Urothelium cell line (cell line): ENCODE measurements at regions not wholly inside any gene's neighbourhood (a gene's known extent, or its start where the extent isn't known, plus 50 kb on each side); places are given as distances from the start of the nearest gene placed in this dataset.

Experiments
- DNase-seq: peaks from one replicate; pipeline ENCODE4 v3.0.0; 2011; ENCODE audit warnings: low spot score, mixed read lengths
- FAIRE-seq: peaks from 2 replicates; lab custom pipeline; 2011; peaks lifted over from hg19 to GRCh38; lab: Jason Lieb, UNC

DNA sequence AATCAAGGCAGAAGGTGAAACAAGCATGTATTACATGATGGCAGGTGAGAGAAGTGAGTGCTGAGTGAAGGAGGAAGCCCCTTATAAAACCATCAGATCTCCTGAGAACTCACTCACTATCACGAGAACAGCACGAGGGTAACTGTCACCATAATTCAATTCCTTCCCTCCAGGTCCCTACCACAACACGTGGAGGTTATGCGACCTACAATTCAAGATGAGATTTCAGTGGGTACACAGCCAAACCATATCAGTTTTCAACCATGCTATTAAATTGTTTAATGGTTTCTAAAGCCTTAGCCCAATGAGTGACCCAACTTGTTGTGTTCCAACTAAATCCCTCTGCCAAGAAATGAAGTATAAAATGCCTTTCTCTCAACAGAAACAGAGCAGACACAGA is 519.8 kb downstream of the GBA3 start:
- no peak for DNase-seq
- FAIRE-seq = no peak

DNA sequence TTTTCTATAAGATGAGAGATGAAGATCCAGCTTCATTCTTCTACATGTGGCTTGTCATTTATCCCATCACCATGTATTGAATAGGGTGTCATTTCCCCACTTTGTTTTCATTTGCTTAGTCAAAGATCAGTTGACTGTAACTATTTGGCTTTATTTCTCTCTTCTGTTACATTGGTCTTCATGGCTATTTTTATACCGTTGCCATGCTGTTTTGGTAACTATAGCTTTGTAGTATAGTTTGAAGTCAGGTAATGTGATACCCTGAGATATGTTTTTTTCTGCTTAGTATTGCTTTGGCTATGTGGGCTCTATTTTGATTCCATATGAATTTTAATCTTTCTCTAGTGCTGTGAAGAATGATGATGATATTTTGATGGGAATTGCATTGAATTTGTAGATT is 514.3 kb downstream of the GBA3 start:
- FAIRE-seq (no peak), DNase-seq (no peak)

DNA sequence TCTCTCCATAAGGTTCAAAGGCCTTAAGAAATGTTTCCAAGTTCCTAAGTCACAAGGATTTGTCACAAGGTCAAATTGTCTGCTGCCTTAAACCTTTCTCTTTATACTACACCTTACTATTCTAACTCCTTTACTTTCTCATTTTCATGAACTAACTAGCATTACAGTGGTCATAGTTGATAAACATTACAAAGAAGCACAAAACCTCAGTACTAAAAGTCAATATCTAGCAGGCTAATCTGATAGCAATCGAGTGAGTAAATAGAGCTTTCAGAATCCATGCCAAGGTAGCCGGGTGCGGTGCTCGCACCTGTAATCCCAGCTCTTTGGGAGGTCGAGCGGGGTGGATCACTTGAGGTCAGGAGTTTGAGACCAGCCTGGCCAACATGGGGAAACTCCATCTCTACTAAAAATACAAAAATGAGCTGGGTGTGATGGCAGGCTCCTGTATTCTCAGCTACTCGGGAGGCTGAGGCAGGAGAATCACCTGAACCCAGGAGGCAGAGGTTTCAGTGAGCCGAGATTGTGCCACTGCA is 510.0 kb downstream of the GBA3 start:
- FAIRE-seq = no peak
- DNase-seq = no peak

DNA sequence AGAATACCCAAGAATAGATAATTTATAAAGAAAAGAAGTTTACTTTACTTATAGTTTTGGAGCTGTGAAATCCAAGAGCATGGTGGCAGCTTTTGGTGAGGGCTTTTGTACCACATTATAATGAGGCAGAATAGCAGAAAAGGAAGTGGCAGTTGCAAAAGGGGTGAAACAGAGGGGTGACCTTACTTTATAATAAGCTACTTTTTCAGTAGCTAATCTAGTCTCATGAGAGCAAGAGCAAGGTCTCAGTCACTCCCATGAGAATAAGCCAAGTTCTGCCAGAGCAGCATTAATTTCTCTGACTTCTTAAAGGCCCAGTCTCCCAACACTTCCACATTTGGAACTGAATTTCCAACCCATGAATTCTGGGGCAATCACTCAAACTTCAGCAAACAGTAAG is 502.0 kb downstream of the GBA3 start:
- no peak for FAIRE-seq
- DNase-seq = no peak

DNA sequence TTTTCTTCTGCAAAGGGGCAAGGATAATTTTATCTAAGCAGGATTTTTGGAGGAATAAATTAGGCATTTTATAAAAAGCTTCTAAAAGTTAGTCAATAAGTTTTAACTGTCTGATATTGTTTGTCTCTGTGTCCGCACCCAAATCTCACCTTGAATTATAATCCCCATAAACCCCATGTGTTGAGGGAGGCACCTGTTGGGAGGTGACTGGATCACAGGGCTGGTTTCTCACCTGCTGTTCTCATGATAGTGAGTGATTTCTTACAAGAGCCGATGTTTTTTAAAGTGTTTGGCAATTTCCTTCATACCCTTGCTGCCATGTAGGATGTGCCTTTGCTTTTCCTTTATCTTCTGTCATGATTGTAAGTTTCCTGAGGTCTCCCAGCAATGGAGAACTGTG is 481.4 kb downstream of the GBA3 start:
- DNase-seq (no peak), FAIRE-seq (no peak)

DNA sequence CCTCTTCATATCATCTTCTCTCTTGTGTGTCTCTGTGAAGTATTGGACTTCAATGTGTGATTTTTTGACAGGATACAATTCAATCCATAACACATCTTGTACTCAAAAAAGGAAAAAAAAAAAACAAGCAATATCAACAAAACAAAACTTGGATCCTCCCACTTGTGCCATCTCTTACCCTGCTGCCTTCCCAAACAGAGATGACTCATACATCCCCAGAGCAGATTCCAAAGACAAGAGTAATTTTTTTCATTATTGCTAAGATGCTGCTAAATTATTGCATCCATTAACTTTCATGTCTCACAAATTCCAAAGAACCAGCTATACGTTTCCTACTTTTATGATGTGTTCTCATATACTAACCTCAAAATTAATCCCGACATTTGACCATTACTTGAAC is 479.2 kb downstream of the GBA3 start:
- DNase-seq (peak; percentile 18), FAIRE-seq (no peak)

DNA sequence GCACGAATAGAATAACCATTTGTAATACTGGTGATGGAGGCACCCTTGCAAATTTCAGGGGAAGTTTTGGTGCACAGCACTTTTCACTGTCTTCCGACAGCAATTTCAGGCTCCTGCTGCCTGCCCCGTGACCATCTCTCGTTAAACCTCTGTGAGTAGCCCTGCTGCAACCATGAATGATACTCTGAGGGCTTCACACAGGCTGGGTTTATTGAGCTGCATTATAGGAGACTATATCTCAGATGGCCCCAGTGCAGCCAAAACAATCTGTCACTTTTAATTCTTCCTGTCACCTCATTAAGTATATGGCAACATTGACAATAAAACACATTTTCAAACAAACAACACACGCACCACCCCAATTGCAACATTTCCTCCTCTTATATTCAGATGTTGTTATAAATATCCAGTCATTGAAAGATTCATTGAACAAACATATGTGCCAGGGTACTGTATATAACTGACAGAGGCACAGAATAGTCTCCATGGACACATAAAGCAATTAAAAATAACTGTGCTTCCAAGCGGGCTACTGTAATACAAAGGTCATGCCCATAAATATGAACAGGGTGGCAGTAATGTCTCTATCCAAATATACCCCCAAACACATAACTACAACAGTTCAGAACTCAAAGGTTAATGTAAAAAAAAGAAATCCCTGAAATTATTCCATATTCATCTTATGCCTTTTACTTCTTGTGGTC is 477.0 kb downstream of the GBA3 start:
- FAIRE-seq (no peak), DNase-seq (no peak)

DNA sequence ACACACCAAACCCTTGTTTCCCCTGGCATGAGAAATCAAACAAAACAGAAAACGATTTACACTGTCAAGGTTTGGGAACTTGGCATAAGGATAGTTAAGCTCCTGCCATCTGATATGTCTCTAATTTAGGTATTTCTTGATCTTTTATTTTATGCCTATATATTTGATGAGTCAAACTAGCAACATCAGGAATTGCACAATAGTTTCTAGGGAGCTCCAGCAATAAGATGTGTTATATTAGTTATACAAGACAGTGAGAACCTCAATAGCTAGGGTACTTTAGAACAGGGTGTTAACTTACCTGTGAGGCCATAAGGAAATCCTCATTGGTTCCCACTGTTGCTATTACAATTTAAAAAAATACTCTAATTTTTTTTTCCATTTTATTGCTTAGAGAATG is 474.2 kb downstream of the GBA3 start:
- FAIRE-seq = no peak

DNA sequence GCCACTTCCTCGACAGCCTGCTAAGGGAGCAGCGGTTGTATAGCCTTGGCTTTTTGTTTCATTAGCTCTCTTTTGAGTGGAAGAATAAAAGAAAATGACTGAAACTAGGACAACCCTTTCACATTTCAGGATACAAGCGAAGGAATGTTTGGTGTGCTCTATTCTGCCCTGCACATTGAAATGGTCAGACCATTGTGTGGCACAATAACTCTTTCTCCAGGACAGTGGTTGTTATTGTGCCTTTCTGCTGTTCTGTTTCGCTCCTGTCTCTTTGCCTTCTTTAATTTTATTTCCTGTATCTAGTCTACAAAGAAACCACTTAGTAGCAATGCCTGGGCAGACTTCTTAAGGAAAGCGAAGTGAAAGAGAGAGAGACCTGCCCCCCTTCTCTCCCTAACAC is 473.7 kb downstream of the GBA3 start:
- DNase-seq (no peak), FAIRE-seq (no peak)

More for the DNA sequence above, 474.2 kb downstream of the GBA3 start:
- no peak for DNase-seq

DNA sequence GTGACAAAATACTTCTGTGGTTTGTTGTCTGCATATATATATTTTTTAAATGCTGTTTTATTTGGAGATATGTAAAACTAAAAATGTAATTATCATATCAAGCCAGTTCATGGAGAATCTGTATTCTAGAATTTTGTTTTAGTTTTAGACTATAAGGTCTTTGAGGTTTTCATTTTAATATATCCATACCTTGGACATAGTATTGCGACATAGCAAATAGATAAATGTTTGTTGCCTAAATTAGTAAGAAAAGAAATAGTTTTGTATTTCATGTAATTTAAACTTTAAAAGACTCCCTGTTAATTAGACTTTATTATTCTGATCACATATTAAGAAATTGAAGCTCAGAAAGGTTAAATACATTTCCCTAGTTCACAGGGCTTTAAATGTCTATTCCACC is 472.9 kb downstream of the GBA3 start:
- no peak for FAIRE-seq
- DNase-seq = no peak

DNA sequence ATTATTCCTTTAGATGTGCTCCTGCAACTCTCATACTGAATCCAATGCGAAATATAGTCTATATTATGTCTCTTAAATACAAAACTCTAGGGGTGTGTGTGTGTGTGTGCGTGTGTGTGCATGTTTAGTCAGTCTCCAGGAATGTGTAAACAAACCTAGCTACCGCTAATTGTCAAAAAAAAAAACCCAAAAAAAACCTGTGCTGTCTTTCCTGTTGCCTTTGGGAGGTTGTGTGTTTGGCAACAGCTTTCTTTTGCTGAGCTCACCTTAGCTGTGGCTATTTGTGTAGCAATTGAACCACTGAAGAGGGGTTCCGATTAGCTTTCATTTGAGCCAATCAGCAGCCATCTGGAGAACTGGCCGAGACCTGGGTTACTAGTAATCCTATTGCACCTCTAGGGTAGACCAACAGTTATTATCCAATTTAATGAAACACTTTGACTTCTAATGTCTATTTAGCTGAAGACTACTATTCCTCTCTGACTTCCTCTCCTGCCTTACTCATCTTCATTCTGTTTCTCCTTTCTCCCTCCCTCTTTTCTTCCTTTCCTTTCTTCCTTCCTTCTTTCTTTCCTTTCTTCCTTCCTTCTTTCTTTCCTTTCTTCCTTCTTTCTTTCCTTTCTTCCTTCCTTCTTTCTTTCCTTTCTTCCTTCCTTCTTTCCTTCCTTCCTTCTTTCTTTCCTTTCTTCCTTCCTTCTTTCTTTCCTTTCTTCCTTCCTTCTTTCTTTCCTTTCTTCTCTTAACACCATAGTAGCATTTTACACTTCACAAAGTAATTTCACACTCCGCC is 471.1 kb downstream of the GBA3 start:
- DNase-seq = peak; percentile 16
- FAIRE-seq = no peak

DNA sequence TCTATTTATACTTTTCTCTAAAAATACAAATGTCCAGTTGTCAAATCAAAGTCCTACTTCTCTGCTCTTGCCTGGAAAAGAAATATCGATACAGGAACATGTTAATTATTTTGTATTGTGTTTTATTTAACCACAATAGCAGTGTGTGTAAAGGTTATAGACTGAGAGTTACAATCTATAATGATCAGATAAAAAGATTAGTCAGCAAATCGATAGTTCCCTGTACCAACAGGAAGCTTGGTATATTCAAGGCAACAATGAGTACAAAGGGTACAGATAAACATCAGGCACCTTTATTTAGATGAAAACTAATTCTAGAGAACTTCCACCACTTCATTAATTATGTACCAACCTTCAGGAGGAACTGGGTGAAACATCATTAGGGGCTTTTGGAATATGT is 469.5 kb downstream of the GBA3 start:
- DNase-seq = no peak
- no peak for FAIRE-seq

DNA sequence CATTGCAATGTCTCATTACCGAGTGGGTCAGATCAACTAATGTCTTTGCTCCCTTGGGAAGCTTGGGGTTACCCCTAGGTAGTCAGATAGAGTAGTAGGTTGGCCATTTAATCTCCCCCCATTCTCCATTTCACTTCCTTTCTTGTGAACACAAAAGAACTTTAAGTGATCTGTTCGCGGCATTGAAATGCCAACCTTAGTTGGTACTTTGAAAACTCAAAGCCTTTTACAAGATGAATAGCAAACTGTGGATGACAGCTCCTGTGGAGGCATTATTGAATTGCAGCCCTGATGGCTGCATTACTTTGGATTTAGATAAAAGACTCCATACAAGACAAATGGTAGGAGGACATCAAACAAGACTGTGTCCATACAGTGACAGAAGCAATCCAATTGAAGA is 469.1 kb downstream of the GBA3 start:
- no peak for FAIRE-seq
- DNase-seq = no peak

DNA sequence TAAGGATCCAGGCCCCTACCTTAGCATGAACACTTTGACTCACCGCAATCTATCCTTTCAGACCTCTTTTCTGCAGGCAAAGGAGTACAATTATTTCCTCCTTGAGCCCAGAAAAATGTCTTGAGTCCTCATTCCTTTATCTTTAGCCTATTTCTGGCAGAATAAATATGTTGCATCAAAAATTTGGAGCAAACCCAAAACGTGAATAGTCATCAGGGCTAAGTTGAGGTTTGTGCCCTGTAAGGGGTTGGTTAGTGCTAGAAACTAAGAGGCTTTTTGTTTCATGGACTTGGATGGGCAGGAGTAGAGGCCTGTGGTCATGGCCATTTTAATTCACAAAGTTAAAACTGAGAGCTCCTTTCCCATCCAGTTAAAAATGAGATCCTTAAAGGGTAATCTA is 460.3 kb downstream of the GBA3 start:
- no peak for FAIRE-seq

DNA sequence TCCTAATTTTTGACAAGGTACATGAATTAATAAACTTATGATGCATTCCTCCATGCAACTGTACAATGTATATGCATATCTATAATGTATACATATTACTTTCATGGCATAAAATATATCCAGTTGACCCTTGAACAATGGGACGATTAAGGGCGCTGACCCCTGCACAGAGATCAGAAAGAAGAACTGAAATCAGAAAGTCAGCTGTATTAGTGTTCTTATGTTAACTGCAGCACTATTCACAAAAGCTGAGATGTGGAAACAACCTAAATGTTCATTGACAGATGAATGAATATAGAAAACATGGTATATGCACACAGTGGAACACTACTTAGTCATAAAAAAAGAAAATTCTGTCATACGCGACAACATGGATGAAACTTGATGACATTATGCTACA is 457.1 kb downstream of the GBA3 start:
- FAIRE-seq (no peak), DNase-seq (no peak)

More for the DNA sequence above, 460.3 kb downstream of the GBA3 start:
- DNase-seq = no peak

DNA sequence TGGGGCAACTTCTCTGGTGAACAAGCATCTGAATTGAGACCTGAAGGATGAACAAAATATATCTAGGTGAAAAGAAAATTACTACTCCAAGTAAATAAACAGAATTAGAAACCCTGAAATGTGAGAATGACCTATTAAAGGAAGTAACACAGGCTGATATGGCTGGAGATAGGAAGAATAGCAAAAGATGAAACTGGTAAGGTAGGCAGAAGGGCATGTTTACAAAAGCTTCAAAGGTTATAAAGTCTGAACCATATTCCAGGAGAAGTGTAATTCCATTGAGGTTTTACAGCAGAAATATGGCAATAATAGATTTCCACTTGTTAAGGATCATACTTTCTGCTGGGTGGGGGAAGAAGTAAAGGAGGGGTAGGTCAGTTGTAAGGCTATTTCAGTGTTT is 452.0 kb downstream of the GBA3 start:
- no peak for DNase-seq
- no peak for FAIRE-seq

DNA sequence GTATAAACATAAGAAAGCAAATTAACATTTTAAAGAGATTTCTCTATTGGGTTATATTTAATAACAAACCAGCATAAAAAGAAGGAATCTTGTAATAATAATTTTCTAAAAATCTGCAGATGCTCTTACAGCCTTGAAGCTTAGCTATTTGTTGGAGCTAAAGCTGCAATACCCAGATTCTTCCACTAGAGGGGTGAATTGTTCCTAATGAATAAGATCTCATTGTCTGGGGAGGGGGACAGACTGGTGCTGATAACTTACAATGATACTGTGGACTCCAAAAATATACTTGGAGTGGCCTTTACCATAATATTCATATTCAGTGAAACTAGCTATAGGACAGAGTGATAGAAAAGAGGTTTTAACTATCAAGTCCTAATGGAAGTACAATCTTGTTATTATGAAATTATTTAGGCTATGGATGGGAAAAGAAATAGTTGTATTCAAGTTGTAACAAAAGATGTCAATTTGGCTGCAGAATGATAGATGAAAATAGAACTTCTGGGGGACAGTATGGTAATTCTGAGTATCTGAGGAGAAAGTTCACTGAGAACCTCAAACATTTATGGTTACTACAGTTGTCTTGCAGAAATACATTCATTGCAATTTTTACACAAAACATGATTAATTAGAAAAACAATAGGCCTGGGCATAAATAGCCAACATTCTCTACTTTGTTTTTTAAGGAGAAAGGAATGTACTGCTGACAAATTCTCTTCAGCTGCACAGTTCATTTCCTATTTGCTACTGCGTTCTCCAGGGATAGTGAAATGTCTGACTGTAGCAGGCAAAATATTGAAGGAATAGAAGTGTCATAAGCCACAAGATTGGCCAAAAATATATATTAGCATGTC is 443.3 kb downstream of the GBA3 start:
- no peak for FAIRE-seq
- peak; percentile 11 for DNase-seq

DNA sequence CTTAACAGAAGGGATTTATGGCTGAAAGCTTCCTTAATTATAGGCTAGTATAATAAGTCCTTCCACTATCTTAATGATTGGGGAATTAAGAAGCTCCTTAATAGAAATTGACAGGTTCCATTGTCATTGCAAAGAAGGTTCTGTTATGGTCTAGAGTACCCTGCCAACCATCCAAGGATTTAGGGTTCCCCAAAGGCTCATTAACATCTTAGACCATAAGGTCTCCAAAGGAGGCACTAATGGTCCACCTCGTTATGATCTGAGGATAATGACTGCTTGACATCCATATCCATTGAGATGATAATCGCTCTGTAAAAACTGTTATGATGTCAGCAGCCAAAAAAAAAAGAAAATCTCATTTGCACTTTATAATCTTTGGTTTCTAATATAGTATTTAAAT is 441.6 kb downstream of the GBA3 start:
- DNase-seq = no peak
- FAIRE-seq = no peak

DNA sequence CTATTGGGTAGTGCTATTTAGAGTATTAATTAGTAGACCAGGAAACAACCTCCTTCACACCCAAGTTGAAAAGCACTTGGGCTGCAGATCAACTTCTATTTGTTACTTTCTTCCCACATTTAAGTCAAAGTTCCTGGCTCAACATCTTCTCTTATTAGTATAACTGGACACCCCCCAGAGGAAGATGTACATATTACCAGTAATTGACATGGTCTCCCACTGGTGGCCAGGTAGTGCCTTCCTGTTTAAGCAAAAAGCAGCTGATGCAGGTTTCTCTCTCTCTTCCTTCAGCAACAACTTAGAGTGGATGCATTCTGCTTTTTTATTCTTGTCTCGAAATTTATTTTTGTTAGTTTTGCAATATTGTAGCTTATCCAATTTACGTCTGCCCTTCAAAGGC is 438.1 kb downstream of the GBA3 start:
- no peak for FAIRE-seq
- no peak for DNase-seq

DNA sequence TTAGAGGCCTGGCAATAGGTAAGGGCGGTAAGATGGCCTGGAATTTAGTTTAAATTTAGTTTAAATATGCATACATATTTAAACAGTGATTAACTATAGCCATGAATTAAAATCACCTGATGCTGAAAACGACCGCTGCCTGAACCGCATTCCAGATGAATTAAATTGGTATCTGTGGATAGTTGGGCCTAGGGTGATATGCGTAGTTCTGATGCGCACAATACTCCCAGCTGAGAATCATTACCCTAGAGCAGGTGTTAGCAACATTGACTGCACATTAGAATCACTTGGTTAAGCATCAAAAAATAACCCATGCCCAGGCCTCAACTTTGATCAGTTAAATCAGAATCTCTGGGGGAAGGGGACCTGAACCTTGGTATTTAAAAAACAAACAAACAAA is 432.4 kb downstream of the GBA3 start:
- no peak for DNase-seq
- FAIRE-seq = no peak

DNA sequence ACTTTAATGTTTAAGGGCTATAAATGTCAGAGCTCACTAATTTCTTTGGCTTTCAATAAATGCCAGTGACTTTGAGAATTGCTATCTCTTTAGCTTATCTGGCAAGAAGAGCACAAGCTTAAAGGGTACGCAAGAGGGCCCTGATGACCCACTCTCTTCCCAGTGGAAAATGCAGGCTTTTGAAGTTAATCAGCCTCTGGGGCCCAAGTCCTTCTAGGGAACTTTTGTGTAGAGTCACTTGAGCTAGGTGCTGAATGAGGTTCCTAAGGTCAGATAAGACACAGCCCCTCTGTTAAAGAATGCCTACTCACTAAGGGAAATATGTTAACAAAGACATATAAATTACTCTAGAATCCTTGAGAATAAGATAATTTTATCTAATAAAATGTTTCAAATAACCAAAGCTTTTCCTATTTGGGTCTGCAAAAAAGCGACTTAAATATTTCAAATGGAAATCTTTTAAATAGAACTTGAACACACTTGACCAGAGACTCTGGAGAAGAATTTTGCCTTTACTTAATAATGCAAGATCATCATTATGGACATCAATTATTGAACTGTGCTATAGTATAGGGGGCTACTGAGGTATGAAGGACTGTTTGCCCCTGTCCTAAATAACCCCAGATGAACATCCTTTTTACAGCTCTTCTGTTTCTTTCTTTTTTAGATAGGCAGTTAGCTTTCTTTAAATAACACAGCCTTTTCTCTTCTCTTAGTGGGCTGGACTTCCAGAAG is 430.1 kb downstream of the GBA3 start:
- DNase-seq (no peak), FAIRE-seq (no peak)
